HepG2 (cell line): ENCODE measurements at regions not wholly inside any gene's neighbourhood (a gene's known extent, or its start where the extent isn't known, plus 50 kb on each side); places are given as distances from the start of the nearest gene placed in this dataset.

ENCODE experiments used
- ATAC-seq: fragments of 200-7000 bp; cut with Tn5 transposase; 3 replicates; pipeline ENCODE4 v1.9.1; 2020; ENCODE audit warnings: mild to moderate bottlenecking, moderate library complexity
- BruUV-seq: library from RNA; stranded (reverse); fragments of 400-500 nt; replicated peaks from 2 replicates; lab custom pipeline; 2021; lab: Mats Ljungman, UMichigan
- CTCF ChIA-PET: fragments of 300-600 bp; formaldehyde crosslinking; extraction: SDS; loops from one replicate; lab custom pipeline; 2021; ENCODE audit warnings: low total read pairs, inconsistent platforms, low intra/inter-chr PET ratio; lab: Yijun Ruan, JAX
- POLR2A ChIA-PET: fragments of 350-600 bp; sonication (Branson Sonifier 250); formaldehyde crosslinking; loops from one replicate; lab custom pipeline; 2020; ENCODE audit warnings: antibody characterized with exemption, inconsistent platforms; lab: Yijun Ruan, JAX
- DNase-seq: peaks from one replicate; pipeline ENCODE4 v3.0.0-alpha.2; 2015; ENCODE audit warnings: low spot score
- FAIRE-seq: peaks from 3 replicates; lab custom pipeline; 2011; peaks lifted over from hg19 to GRCh38; lab: Jason Lieb, UNC
- H2AFZ ChIP-seq: one replicate; pipeline ENCODE4 v1.6.1; 2011; ENCODE audit warnings: low read length, inconsistent platforms
- H3K27ac ChIP-seq: fragments of 300-600 bp; 3 replicates; pipeline ENCODE4 v1.8.0; 2011; ENCODE audit warnings: mixed run types, mild to moderate bottlenecking, mixed read lengths, low read length, inconsistent platforms; ENCODE audit not compliant: insufficient read depth; ENCODE audit errors: extremely low read length
- H3K27me3 ChIP-seq, 2 experiments: fragments of 200-600 bp in 1 of 2; 2 replicates in 1 of 2; 3 replicates in 1 of 2; pipeline versions ENCODE4 v1.6.0 to v1.8.0; 2011; ENCODE audit warnings: low read length in 2 of 2, mild to moderate bottlenecking in 2 of 2, moderate library complexity in 2 of 2, inconsistent platforms in 1 of 2; ENCODE audit not compliant: insufficient read depth in 2 of 2, control insufficient read depth in 1 of 2
- H3K36me3 ChIP-seq, 2 experiments: fragments of 200-600 bp in 1 of 2; replicated peaks in 1 of 2; 2 replicates in 1 of 2; 3 replicates in 1 of 2; pipeline versions ENCODE4 v1.5.1 to v1.8.0; 2011; ENCODE audit warnings: low read length in 2 of 2, inconsistent platforms in 1 of 2; ENCODE audit not compliant: insufficient read depth in 2 of 2, control insufficient read depth in 1 of 2
- H3K4me1 ChIP-seq: 2 replicates; pipeline ENCODE4 v1.5.1; 2012; ENCODE audit warnings: low read length, inconsistent platforms; ENCODE audit not compliant: insufficient read depth
- H3K4me2 ChIP-seq: 2 replicates; pipeline ENCODE4 v1.6.0; 2011; ENCODE audit warnings: low read depth, low read length, inconsistent platforms
- H3K4me3 ChIP-seq, 3 experiments: fragments of 200-600 bp in 1 of 3; sonication (generic), shearing (Covaris generic) in 1 of 3; replicated peaks in 1 of 3; 2 replicates each; pipeline ENCODE4 v1.5.1; 2011 to 2016; ENCODE audit warnings: low read length in 3 of 3, inconsistent platforms in 2 of 3, low read depth in 2 of 3, mild to moderate bottlenecking in 2 of 3, control low read depth in 1 of 3, mixed read lengths in 1 of 3; ENCODE audit not compliant: insufficient read depth in 1 of 3
- H3K79me2 ChIP-seq: one replicate; pipeline ENCODE4 v1.6.1; 2011; ENCODE audit warnings: low read length, inconsistent platforms; ENCODE audit not compliant: insufficient read depth
- H3K9ac ChIP-seq: 2 replicates; pipeline ENCODE4 v1.6.0; 2011; ENCODE audit warnings: mild to moderate bottlenecking, low read depth, low read length, inconsistent platforms; ENCODE audit not compliant: insufficient read depth
- H3K9me3 ChIP-seq: 2 replicates; pipeline ENCODE4 v1.5.1; 2012; ENCODE audit warnings: mild to moderate bottlenecking, low read length
- H4K20me1 ChIP-seq: 2 replicates; pipeline ENCODE4 v1.6.0; 2011; ENCODE audit warnings: inconsistent platforms, mild to moderate bottlenecking, low read length, moderate library complexity; ENCODE audit not compliant: insufficient read depth
- GATAD1 ChIP-seq: IDR thresholded peaks from 2 replicates; pipeline ENCODE4 v1.6.1; 2016; ENCODE audit warnings: missing genetic modification reagents, missing compliant biosample characterization
- HDAC1 ChIP-seq: sonication (generic); formaldehyde crosslinking; IDR thresholded peaks from 2 replicates; pipeline ENCODE4 v1.5.1; 2020; ENCODE audit warnings: mild to moderate bottlenecking, missing genetic modification reagents
- JUND ChIP-seq: sonication (generic); formaldehyde crosslinking; IDR thresholded peaks from 2 replicates; pipeline ENCODE4 v1.8.0; 2022; ENCODE audit warnings: mild to moderate bottlenecking, missing genetic modification reagents
- MIXL1 ChIP-seq: IDR thresholded peaks from 2 replicates; pipeline ENCODE4 v1.6.1; 2016
- RBFOX2 ChIP-seq: fragments of 200-400 bp; formaldehyde crosslinking; IDR thresholded peaks from 2 replicates; pipeline ENCODE4 v1.6.1; 2017; ENCODE audit warnings: low read depth, mild to moderate bottlenecking, low read length
- SNAPC5 ChIP-seq: sonication (generic); formaldehyde crosslinking; IDR thresholded peaks from 2 replicates; pipeline ENCODE4 v1.8.1; 2023; ENCODE audit warnings: mild to moderate bottlenecking, missing genetic modification reagents, borderline replicate concordance
- SOX5 ChIP-seq: IDR thresholded peaks from 2 replicates; pipeline ENCODE4 v1.6.1; 2016; ENCODE audit warnings: borderline replicate concordance
- TMF1 ChIP-seq: sonication (generic); formaldehyde crosslinking; IDR thresholded peaks from 2 replicates; pipeline ENCODE4 v1.8.1; 2022; ENCODE audit warnings: low read depth, missing genetic modification reagents
- ZNF646 ChIP-seq: sonication (generic); formaldehyde crosslinking; IDR thresholded peaks from 2 replicates; pipeline ENCODE4 v1.9.0; 2021; ENCODE audit warnings: mild to moderate bottlenecking, missing genetic modification reagents
- WGBS: methylation state at CpG from one replicate; pipeline ENCODE4 v1.1.6; 2017; ENCODE audit warnings: low lambda C conversion rate; 5-methylcytosine and 5-hydroxymethylcytosine counted together
- in situ Hi-C: cut with HindIII; loops from 2 replicates; pipeline ENCODE4 v1.10.0; 2017; ENCODE audit warnings: low pct_unique_long_range_greater_than_20kb; ENCODE audit not compliant: extremely low pct_ligation_motif_present
- intact Hi-C: fragments of 100-400 bp; cut with micrococcal nuclease; formaldehyde crosslinking; loops from one replicate; pipeline ENCODE4 v1.10.0; 2022; ENCODE audit not compliant: unreplicated experiment

GRCh38 chr2:186909095-186909494, 60.1 kb upstream of the ZSWIM2 start:
- CTCF ChIA-PET = no interaction called here
- no peaks in the 10 kb centered on the region for H3K9me3 ChIP-seq
- ATAC-seq = no peak
- BruUV-seq = no TSS peak
- H3K9ac ChIP-seq = no peak overlapping the region
- H2AFZ ChIP-seq = no peak overlapping the region
- in situ Hi-C loops (no loop called here), intact Hi-C loops (no loop called here)
- no peak overlapping the region for H3K27ac ChIP-seq
- H4K20me1 ChIP-seq = no peaks in the 10 kb centered on the region
- H3K4me3 ChIP-seq = no peak overlapping the region
- TF ChIP-seq TMF1 (CRISPR knock-in tag) = no peak
- no peak for TF ChIP-seq ZNF646 (CRISPR knock-in tag)
- TF ChIP-seq GATAD1 = no peak
- no peak for TF ChIP-seq HDAC1 (CRISPR knock-in tag)
- no peak for TF ChIP-seq MIXL1 (CRISPR knock-in tag)
- TF ChIP-seq JUND (CRISPR knock-in tag) = no peak
- no peak for TF ChIP-seq SOX5
- TF ChIP-seq RBFOX2 = no peak
- no peak for TF ChIP-seq SNAPC5 (CRISPR knock-in tag)
- TF ChIP-seq, all 625 proteins: peak for 0
- H3K4me1 ChIP-seq = no peaks in the 10 kb centered on the region
- 23% methylated on average over 3 of the region's 3 CpGs for WGBS
- no peak overlapping the region for H3K4me2 ChIP-seq
- H3K27me3 ChIP-seq = peaks cover 0 to 1% of the 10 kb centered on the region in 2 experiments; a peak in 2 of 5 replicates
- no peaks in the 10 kb centered on the region for H3K36me3 ChIP-seq
- DNase-seq = no peak
- no peaks in the 10 kb centered on the region for H3K79me2 ChIP-seq
- POLR2A ChIA-PET = no interaction called here
- no peak for FAIRE-seq
